ENCODE measurements at regions not wholly inside any gene's neighbourhood (a gene's known extent, or its start where the extent isn't known, plus 50 kb on each side); places are given as distances from the start of the nearest gene placed in this dataset.

- intact Hi-C loops (cut with DNase I; ENCODE audit: low total_unique reads) (no loop called here), in situ Hi-C loops (cut with MboI; ENCODE audit: low pct_ligation_motif_present in 1 of 4, low pct_unique_long_range_greater_than_20kb in 1 of 4, low sequenced_read_pairs in 3 of 4) (no loop called here)
- TF ChIP-seq POLR2AphosphoS5 (IDR thresholded peaks at IDR 0.05) (no peak), EP300 (IDR thresholded peaks at IDR 0.05; ENCODE audit: low read depth) (no peak), POLR2A (IDR thresholded peaks at IDR 0.05) (no peak), CTCF (IDR thresholded peaks at IDR 0.05) (no peak)
- no peaks in the 10 kb centered on the region for H3K27me3 ChIP-seq
- H3K9me3 ChIP-seq = no peaks in the 10 kb centered on the region
- no peaks in the 10 kb centered on the region for H3K36me3 ChIP-seq
- WGBS, 2 donors (ENCODE audit: low coverage in 1 of 2) = 71 to 90% methylated on average over 3 to 5 of the region's 5 CpGs
- H3K4me1 ChIP-seq = peaks cover 0 to 25% (median 6%) of the 10 kb centered on the region in 4 donors
- no peak overlapping the region for H3K27ac ChIP-seq
- no peak for DNase-seq
- H3K4me3 ChIP-seq = no peak overlapping the region
These were observed 439.5 kb downstream of the PLPP3 start for GRCh38 chr1:56139836-56140235.

- H3K36me3 ChIP-seq = no peaks in the 10 kb centered on the region
- no peak for DNase-seq
- intact Hi-C loops (cut with DNase I; ENCODE audit: low total_unique reads) = no loop called here
- H3K4me1 ChIP-seq = peaks cover 0 to 13% (median 2%) of the 10 kb centered on the region in 4 donors
- WGBS, 2 donors (ENCODE audit: low coverage in 1 of 2) = 57 to 62% methylated on average over 5 of the region's 5 CpGs
- no peak for TF ChIP-seq POLR2AphosphoS5 (IDR thresholded peaks at IDR 0.05)
- no peak for TF ChIP-seq CTCF (IDR thresholded peaks at IDR 0.05)
- no peak for TF ChIP-seq POLR2A (IDR thresholded peaks at IDR 0.05)
- no peak for TF ChIP-seq EP300 (IDR thresholded peaks at IDR 0.05; ENCODE audit: low read depth)
- in situ Hi-C loops (cut with MboI; ENCODE audit: low pct_ligation_motif_present in 1 of 4, low pct_unique_long_range_greater_than_20kb in 1 of 4, low sequenced_read_pairs in 3 of 4) = no loop called here
- H3K27me3 ChIP-seq = no peaks in the 10 kb centered on the region
- no peak overlapping the region for H3K4me3 ChIP-seq
- no peak overlapping the region for H3K27ac ChIP-seq
- no peaks in the 10 kb centered on the region for H3K9me3 ChIP-seq
These were observed 441.6 kb downstream of the PLPP3 start for GRCh38 chr1:56137521-56138505.

GRCh38 chr1:56137090-56137489, 442.3 kb downstream of the PLPP3 start:
- TF ChIP-seq POLR2AphosphoS5 (IDR thresholded peaks at IDR 0.05) (no peak), EP300 (IDR thresholded peaks at IDR 0.05; ENCODE audit: low read depth) (no peak), CTCF (IDR thresholded peaks at IDR 0.05) (no peak), POLR2A (IDR thresholded peaks at IDR 0.05) (no peak)
- H3K4me1 ChIP-seq = peaks cover 0 to 13% (median 0%) of the 10 kb centered on the region in 4 donors
- H3K36me3 ChIP-seq = no peaks in the 10 kb centered on the region
- DNase-seq = no peak
- intact Hi-C loops (cut with DNase I; ENCODE audit: low total_unique reads) (no loop called here), in situ Hi-C loops (cut with MboI; ENCODE audit: low pct_ligation_motif_present in 1 of 4, low pct_unique_long_range_greater_than_20kb in 1 of 4, low sequenced_read_pairs in 3 of 4) (no loop called here)
- WGBS, 2 donors (ENCODE audit: low coverage in 1 of 2) = 80 to 83% methylated on average over 4 of the region's 4 CpGs
- no peak overlapping the region for H3K27ac ChIP-seq
- H3K4me3 ChIP-seq = no peak overlapping the region
- H3K9me3 ChIP-seq = no peaks in the 10 kb centered on the region
- no peaks in the 10 kb centered on the region for H3K27me3 ChIP-seq

GRCh38 chr1:56135864-56136147, 443.6 kb downstream of the PLPP3 start:
- no peaks in the 10 kb centered on the region for H3K9me3 ChIP-seq
- no peaks in the 10 kb centered on the region for H3K36me3 ChIP-seq
- no peak overlapping the region for H3K27ac ChIP-seq
- no peak for DNase-seq
- intact Hi-C loops (cut with DNase I; ENCODE audit: low total_unique reads) (no loop called here), in situ Hi-C loops (cut with MboI; ENCODE audit: low pct_ligation_motif_present in 1 of 4, low pct_unique_long_range_greater_than_20kb in 1 of 4, low sequenced_read_pairs in 3 of 4) (no loop called here)
- TF ChIP-seq POLR2A (IDR thresholded peaks at IDR 0.05) = no peak
- no peak for TF ChIP-seq POLR2AphosphoS5 (IDR thresholded peaks at IDR 0.05)
- TF ChIP-seq EP300 (IDR thresholded peaks at IDR 0.05; ENCODE audit: low read depth) = no peak
- no peak for TF ChIP-seq CTCF (IDR thresholded peaks at IDR 0.05)
- no peaks in the 10 kb centered on the region for H3K27me3 ChIP-seq
- peaks cover 0 to 11% (median 0%) of the 10 kb centered on the region in 4 donors for H3K4me1 ChIP-seq
- H3K4me3 ChIP-seq = no peak overlapping the region
